SK-N-SH treated with all-trans-retinoic acid at 6 μM for 48 hours (cell line): ENCODE measurements at regions not wholly inside any gene's neighbourhood (a gene's known extent, or its start where the extent isn't known, plus 50 kb on each side); places are given as distances from the start of the nearest gene placed in this dataset.
A peak's percentile ranks its signal among the peaks of the same experiment; 100 is the strongest.
"Not testable (repeated sequence)": the region's sequence is repeated elsewhere in the genome, so short reads cannot be mapped to it uniquely, and the experiment has no call there.

Experiments
- ATAC-seq: fragments of 200-7000 bp; cut with Tn5 transposase; 3 replicates; pipeline ENCODE4 v1.9.1; 2020; ENCODE audit warnings: mild to moderate bottlenecking, moderate library complexity
- ARNTL ChIP-seq: fragments of 450-650 bp; formaldehyde crosslinking; IDR thresholded peaks from 2 replicates; pipeline ENCODE4 v1.5.0; 2020; ENCODE audit warnings: low read depth, mild to moderate bottlenecking, moderate library complexity, borderline replicate concordance
- BACH2 ChIP-seq: fragments of 250-450 bp; sonication (Bioruptor Pico); IDR thresholded peaks from 2 replicates; pipeline ENCODE4 v1.9.0; 2021; ENCODE audit warnings: mild to moderate bottlenecking, borderline replicate concordance
- ESRRG ChIP-seq: fragments of 250-450 bp; sonication (Bioruptor Pico); IDR thresholded peaks from 2 replicates; pipeline ENCODE4 v1.6.1; 2021; ENCODE audit warnings: mild to moderate bottlenecking
- GLIS3 ChIP-seq: fragments of 250-450 bp; sonication (Bioruptor Pico); IDR thresholded peaks from 2 replicates; pipeline ENCODE4 v1.5.0; 2020; ENCODE audit warnings: mild to moderate bottlenecking, moderate library complexity
- ISL1 ChIP-seq: fragments of 250-450 bp; sonication (Bioruptor Pico); IDR thresholded peaks from 2 replicates; pipeline ENCODE4 v2.1.2; 2022; ENCODE audit warnings: mild to moderate bottlenecking, moderate library complexity
- OSR1 ChIP-seq: fragments of 250-450 bp; sonication (Bioruptor Pico); IDR thresholded peaks from 2 replicates; pipeline ENCODE4 v1.8.0; 2022; ENCODE audit warnings: moderate library complexity, mild to moderate bottlenecking, inconsistent platforms
- PPARA ChIP-seq: fragments of 250-450 bp; sonication (Bioruptor Pico); IDR thresholded peaks from 2 replicates; pipeline ENCODE4 v1.5.0; 2020; ENCODE audit warnings: mild to moderate bottlenecking, borderline replicate concordance
- RARB ChIP-seq: fragments of 250-450 bp; sonication (Bioruptor Pico); IDR thresholded peaks from 2 replicates; pipeline ENCODE4 v1.8.0; 2021; ENCODE audit warnings: mild to moderate bottlenecking, moderate library complexity
- SNAI2 ChIP-seq: fragments of 250-450 bp; sonication (Bioruptor Pico); IDR thresholded peaks from 2 replicates; pipeline ENCODE4 v1.5.0; 2020; ENCODE audit warnings: mild to moderate bottlenecking, moderate library complexity
- TCF4 ChIP-seq: fragments of 250-450 bp; sonication (Bioruptor Pico); IDR thresholded peaks from 2 replicates; pipeline ENCODE4 v1.8.0; 2021; ENCODE audit warnings: mild to moderate bottlenecking, moderate library complexity, borderline replicate concordance
- TOX ChIP-seq: fragments of 250-450 bp; sonication (Bioruptor Pico); IDR thresholded peaks from 2 replicates; pipeline ENCODE4 v1.8.0; 2021; ENCODE audit warnings: mild to moderate bottlenecking, moderate library complexity, borderline replicate concordance
- ZC3H10 ChIP-seq: fragments of 250-450 bp; sonication (Bioruptor Pico); IDR thresholded peaks from 2 replicates; pipeline ENCODE4 v1.5.1; 2021; ENCODE audit warnings: mild to moderate bottlenecking, moderate library complexity
- ZFP30 ChIP-seq: fragments of 450-650 bp; formaldehyde crosslinking; IDR thresholded peaks from 2 replicates; pipeline ENCODE4 v1.5.0; 2022; ENCODE audit warnings: mild to moderate bottlenecking, moderate library complexity
- ZNF565 ChIP-seq: fragments of 450-650 bp; formaldehyde crosslinking; conservative IDR thresholded peaks from 2 replicates; pipeline ENCODE4 v1.5.0; 2020; ENCODE audit warnings: low read depth, mild to moderate bottlenecking, moderate library complexity
- ZNF70 ChIP-seq: fragments of 450-650 bp; formaldehyde crosslinking; IDR thresholded peaks from 2 replicates; pipeline ENCODE4 v1.5.0; 2020; ENCODE audit warnings: mild to moderate bottlenecking, moderate library complexity
- ZNF8 ChIP-seq: fragments of 450-650 bp; formaldehyde crosslinking; IDR thresholded peaks from 2 replicates; pipeline ENCODE4 v1.5.0; 2020; ENCODE audit warnings: mild to moderate bottlenecking, moderate library complexity
- TF ChIP-seq, protein P1 (sequence below): fragments of 250-450 bp; sonication (Bioruptor Pico); IDR thresholded peaks from 2 replicates; pipeline ENCODE4 v1.5.0; 2020; ENCODE audit warnings: mild to moderate bottlenecking, moderate library complexity
- TF ChIP-seq, protein P2 (sequence below): fragments of 250-450 bp; sonication (Bioruptor Pico); IDR thresholded peaks from 2 replicates; pipeline ENCODE4 v1.5.1; 2021; ENCODE audit warnings: mild to moderate bottlenecking, moderate library complexity
- TF ChIP-seq, protein P3 (sequence below): fragments of 250-450 bp; sonication (Bioruptor Pico); IDR thresholded peaks from 2 replicates; pipeline ENCODE4 v1.5.1; 2020; ENCODE audit warnings: low read depth, mild to moderate bottlenecking, moderate library complexity
- TF ChIP-seq, protein P4 (sequence below): fragments of 250-450 bp; sonication (Bioruptor Pico); IDR thresholded peaks from 2 replicates; pipeline ENCODE4 v1.8.0; 2020; ENCODE audit warnings: mild to moderate bottlenecking, moderate library complexity, borderline replicate concordance

DNA sequence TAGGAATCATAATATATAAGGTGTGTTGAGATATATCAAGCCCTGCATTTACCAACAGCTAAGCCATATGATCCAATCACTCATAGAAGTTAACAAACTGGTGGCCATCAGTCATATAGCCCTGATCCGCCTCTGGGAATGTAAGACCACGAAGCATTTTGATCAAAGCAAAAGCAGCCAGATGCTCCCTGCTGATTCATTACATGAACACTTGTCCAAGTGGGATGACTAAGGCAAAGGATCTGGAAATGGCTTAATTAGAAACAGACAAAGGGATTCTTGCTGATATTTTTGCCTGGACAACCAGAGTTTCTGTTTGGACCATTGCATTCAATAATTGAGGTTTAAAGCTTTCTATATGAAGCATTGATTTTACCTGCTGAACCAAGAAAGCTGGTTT, 535.5 kb downstream of the GPAM start (continued):
- TF ChIP-seq, protein P1, sequence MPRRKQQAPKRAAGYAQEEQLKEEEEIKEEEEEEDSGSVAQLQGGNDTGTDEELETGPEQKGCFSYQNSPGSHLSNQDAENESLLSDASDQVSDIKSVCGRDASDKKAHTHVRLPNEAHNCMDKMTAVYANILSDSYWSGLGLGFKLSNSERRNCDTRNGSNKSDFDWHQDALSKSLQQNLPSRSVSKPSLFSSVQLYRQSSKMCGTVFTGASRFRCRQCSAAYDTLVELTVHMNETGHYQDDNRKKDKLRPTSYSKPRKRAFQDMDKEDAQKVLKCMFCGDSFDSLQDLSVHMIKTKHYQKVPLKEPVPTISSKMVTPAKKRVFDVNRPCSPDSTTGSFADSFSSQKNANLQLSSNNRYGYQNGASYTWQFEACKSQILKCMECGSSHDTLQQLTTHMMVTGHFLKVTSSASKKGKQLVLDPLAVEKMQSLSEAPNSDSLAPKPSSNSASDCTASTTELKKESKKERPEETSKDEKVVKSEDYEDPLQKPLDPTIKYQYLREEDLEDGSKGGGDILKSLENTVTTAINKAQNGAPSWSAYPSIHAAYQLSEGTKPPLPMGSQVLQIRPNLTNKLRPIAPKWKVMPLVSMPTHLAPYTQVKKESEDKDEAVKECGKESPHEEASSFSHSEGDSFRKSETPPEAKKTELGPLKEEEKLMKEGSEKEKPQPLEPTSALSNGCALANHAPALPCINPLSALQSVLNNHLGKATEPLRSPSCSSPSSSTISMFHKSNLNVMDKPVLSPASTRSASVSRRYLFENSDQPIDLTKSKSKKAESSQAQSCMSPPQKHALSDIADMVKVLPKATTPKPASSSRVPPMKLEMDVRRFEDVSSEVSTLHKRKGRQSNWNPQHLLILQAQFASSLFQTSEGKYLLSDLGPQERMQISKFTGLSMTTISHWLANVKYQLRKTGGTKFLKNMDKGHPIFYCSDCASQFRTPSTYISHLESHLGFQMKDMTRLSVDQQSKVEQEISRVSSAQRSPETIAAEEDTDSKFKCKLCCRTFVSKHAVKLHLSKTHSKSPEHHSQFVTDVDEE: peak; percentile 81
- no peak for TF ChIP-seq GLIS3 (CRISPR knock-in tag)
- no peak for TF ChIP-seq PPARA
- no peak for TF ChIP-seq RARB (CRISPR knock-in tag)
- TF ChIP-seq, protein P2, sequence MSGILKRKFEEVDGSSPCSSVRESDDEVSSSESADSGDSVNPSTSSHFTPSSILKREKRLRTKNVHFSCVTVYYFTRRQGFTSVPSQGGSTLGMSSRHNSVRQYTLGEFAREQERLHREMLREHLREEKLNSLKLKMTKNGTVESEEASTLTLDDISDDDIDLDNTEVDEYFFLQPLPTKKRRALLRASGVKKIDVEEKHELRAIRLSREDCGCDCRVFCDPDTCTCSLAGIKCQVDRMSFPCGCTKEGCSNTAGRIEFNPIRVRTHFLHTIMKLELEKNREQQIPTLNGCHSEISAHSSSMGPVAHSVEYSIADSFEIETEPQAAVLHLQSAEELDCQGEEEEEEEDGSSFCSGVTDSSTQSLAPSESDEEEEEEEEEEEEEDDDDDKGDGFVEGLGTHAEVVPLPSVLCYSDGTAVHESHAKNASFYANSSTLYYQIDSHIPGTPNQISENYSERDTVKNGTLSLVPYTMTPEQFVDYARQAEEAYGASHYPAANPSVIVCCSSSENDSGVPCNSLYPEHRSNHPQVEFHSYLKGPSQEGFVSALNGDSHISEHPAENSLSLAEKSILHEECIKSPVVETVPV: no peak
- TF ChIP-seq ZNF70: no peak
- TF ChIP-seq, all 23 proteins: peak for 4

DNA sequence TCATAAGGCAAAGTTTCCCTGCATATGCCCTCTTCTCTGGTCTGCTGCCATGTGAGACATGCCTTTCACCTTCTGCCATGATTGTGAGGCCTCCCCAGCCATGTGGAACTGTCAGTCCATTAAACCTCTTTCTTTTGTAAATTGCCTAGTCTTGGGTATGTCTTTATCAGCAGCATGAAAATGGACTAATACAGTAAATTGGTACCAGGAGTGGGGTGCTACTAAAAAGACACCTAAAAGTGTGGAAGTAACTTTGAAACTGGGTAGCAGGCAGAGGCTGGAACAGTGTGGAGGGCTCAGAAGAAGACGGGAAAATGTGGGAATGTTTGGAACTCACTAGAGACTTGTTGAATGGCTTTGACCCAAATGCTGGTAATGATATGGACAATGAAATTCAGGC, 534.5 kb downstream of the GPAM start:
- not testable (repeated sequence) for ATAC-seq

- TF ChIP-seq TOX (CRISPR knock-in tag): no peak
- TF ChIP-seq ESRRG: no peak
- TF ChIP-seq ZC3H10 (CRISPR knock-in tag): no peak
- no peak for TF ChIP-seq BACH2 (CRISPR knock-in tag)
- no peak for TF ChIP-seq GLIS3 (CRISPR knock-in tag)
- no peak for ATAC-seq
These were observed 533.5 kb downstream of the GPAM start for GRCh38 chr10:111650088-111650487.

DNA sequence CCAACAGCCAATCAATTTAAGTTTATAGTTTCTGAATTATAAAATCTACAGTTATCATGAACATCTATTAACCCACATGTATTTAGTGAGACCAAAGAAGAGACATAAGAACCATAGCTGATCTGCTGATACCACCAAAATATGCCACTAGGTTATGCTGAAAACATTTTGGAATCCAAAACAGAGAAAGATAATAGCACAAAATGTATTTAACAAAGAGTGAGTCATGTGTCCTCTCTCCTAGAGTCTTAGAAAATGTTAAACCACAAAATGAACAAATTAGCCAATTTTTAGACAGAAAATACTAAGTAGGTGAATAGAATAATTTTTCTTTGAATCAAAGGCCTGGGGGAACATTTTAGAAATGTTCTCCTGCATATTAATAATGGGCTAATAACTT, 527.5 kb downstream of the GPAM start:
- TF ChIP-seq ZNF565 (CRISPR knock-in tag) (no peak), SNAI2 (CRISPR knock-in tag) (no peak), OSR1 (no peak), TOX (CRISPR knock-in tag) (no peak), ARNTL (no peak), ZFP30 (CRISPR knock-in tag) (no peak), ESRRG (no peak), ZNF70 (no peak)
- TF ChIP-seq, protein P3, sequence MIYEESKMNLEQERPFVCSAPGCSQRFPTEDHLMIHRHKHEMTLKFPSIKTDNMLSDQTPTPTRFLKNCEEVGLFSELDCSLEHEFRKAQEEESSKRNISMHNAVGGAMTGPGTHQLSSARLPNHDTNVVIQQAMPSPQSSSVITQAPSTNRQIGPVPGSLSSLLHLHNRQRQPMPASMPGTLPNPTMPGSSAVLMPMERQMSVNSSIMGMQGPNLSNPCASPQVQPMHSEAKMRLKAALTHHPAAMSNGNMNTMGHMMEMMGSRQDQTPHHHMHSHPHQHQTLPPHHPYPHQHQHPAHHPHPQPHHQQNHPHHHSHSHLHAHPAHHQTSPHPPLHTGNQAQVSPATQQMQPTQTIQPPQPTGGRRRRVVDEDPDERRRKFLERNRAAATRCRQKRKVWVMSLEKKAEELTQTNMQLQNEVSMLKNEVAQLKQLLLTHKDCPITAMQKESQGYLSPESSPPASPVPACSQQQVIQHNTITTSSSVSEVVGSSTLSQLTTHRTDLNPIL (CRISPR knock-in tag): no peak
- ATAC-seq: no peak

GRCh38 chr10:111677759-111678158, 505.8 kb downstream of the GPAM start:
- TF ChIP-seq, protein P3 (CRISPR knock-in tag): peak; percentile 67
- TF ChIP-seq ZNF70: no peak
- TF ChIP-seq TCF4: peak; percentile 34; the same call in 1 of the 2 replicates
- TF ChIP-seq ISL1 (CRISPR knock-in tag): peak; percentile 80
- ATAC-seq: no peak

DNA sequence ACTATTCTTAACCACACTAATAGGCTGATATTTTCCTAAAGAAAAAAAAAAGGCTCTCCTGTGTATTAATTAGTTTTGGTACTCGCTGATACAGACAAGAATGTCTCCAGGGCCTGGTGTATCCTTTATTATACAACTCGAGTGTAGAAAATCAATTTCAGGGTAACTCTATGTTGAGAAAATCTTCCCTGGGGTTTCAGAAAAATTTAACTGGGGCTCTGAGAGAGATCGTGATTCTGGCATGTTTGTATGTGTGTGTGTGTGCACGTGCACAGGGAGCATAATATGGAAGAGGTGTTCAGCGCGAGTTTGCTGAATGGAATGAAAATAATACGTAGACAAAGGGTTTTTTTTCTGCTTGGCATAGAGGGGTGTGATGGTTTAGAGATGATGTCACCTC, 496.8 kb downstream of the GPAM start:
- no peak for ATAC-seq
- TF ChIP-seq TOX (CRISPR knock-in tag) (no peak), ZNF8 (CRISPR knock-in tag) (no peak), ARNTL (no peak), ZNF70 (no peak), ISL1 (CRISPR knock-in tag) (no peak), ESRRG (no peak), ZFP30 (CRISPR knock-in tag) (no peak), SNAI2 (CRISPR knock-in tag) (no peak), ZC3H10 (CRISPR knock-in tag) (no peak)
- TF ChIP-seq, protein P1: no peak
- TF ChIP-seq, protein P4, sequence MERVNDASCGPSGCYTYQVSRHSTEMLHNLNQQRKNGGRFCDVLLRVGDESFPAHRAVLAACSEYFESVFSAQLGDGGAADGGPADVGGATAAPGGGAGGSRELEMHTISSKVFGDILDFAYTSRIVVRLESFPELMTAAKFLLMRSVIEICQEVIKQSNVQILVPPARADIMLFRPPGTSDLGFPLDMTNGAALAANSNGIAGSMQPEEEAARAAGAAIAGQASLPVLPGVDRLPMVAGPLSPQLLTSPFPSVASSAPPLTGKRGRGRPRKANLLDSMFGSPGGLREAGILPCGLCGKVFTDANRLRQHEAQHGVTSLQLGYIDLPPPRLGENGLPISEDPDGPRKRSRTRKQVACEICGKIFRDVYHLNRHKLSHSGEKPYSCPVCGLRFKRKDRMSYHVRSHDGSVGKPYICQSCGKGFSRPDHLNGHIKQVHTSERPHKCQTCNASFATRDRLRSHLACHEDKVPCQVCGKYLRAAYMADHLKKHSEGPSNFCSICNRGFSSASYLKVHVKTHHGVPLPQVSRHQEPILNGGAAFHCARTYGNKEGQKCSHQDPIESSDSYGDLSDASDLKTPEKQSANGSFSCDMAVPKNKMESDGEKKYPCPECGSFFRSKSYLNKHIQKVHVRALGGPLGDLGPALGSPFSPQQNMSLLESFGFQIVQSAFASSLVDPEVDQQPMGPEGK (CRISPR knock-in tag): no peak
